Stimulated activated memory B cell treated with anti-CD40 and anti-IgM and Interleukin-4, amounts not matched to agents 10 μg/mL and 1 μg/mL and 100 μg/mL, for 72 hours (primary cell): ENCODE measurements at regions not wholly inside any gene's neighbourhood (a gene's known extent, or its start where the extent isn't known, plus 50 kb on each side); places are given as distances from the start of the nearest gene placed in this dataset.
A peak's percentile ranks its signal among the peaks of the same experiment; 100 is the strongest.
"Not testable (repeated sequence)": the region's sequence is repeated elsewhere in the genome, so short reads cannot be mapped to it uniquely, and the experiment has no call there.

Experiments used
- ATAC-seq: fragments of 150-1000 bp; cut with Tn5 transposase; 2 replicates; pipeline ENCODE4 v1.10.0; 2021
- H3K27ac Mint-ChIP-seq: one replicate; pipeline ENCODE4 v1.8.0; 2022; ENCODE audit warnings: mild to moderate bottlenecking, mixed read lengths
- H3K27me3 Mint-ChIP-seq: one replicate; pipeline ENCODE4 v1.8.0; 2022; ENCODE audit warnings: mixed read lengths
- H3K36me3 Mint-ChIP-seq: one replicate; pipeline ENCODE4 v1.8.0; 2022; ENCODE audit warnings: mixed read lengths
- H3K4me1 Mint-ChIP-seq: one replicate; pipeline ENCODE4 v1.8.0; 2022; ENCODE audit warnings: mixed read lengths
- H3K4me3 Mint-ChIP-seq: one replicate; pipeline ENCODE4 v1.8.0; 2022; ENCODE audit warnings: mild to moderate bottlenecking, moderate library complexity, mixed read lengths
- H3K9me3 Mint-ChIP-seq: one replicate; pipeline ENCODE4 v1.8.0; 2022; ENCODE audit warnings: mixed read lengths

DNA sequence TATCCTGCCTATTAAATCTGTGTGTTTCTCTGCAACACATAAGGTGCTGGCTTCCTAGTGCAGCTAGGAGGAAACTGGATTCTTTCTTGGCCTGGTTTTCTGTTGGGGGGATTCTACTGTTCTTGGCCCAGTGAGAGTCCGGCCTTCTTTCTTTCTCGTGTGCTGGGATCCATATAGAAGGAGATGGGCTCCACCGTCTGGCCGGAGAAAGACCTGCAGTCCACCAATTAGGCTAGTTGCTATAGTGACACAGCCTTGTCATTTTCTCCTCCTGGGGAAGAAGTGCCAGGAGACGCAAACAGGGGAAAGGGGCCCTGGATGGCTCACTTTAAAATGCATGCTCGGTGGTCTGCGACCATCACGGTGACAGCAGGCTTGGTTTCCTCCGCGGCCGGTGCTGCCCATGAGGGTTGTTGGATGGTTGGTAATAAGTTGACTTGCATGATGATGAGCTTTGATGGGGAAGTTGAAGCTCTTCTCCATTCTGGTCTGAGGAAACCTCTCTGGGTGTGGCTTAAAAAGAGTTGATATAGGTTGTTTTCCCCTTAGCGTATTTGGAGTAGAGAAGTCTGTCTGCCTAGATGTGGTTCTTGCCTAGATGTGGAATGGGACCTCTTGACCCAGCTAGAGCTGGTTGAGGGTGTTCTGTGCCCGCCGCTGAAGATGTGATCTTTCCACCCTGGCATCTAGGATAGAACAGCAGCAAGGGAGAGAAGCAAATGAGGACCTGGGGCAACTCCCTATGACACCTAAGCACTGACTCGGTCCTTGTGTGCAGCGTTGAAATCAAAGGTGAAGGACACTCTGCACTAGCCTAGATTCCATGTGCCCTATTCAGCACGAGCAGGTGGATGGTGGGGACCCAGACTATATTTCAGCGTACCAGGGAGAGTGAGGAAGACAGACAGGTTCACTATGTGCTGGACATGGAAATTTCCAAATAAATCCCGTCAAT, 1335.0 kb downstream of the BRD1 start:
- peak; percentile 54 for ATAC-seq
- H3K4me1 Mint-ChIP-seq, result peaks cover 9% of the 10 kb centered on the region
- H3K9me3 Mint-ChIP-seq, result no peaks in the 10 kb centered on the region
- H3K36me3 Mint-ChIP-seq, result no peaks in the 10 kb centered on the region
- H3K27ac Mint-ChIP-seq, result no peak overlapping the region
- H3K4me3 Mint-ChIP-seq, result no peak overlapping the region
- peaks cover 76% of the 10 kb centered on the region for H3K27me3 Mint-ChIP-seq

DNA sequence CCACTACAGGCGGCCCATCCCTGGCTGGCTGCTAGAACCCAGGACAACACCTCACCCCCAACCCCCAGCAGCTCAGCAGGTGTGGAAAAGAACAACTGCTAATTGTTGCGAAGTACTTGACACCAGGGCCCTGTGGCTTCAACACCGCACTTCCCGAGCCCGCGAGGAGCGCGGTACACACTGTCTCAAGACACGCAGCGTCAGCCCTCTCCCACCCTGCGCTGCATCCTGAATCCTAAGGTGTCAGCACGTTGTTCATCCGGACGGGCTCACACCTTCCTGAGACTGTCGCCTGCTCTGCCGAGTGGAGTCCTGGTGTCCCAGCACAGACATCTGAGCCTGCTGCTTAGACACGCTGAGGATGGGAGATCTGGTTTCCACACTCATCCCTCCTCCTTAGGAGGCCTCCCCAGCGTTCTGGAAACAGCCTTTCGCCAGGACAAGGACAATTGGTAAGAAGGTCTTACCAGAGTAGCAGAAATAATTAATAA, 1336.2 kb downstream of the BRD1 start:
- peaks cover 84% of the 10 kb centered on the region for H3K27me3 Mint-ChIP-seq
- no peaks in the 10 kb centered on the region for H3K36me3 Mint-ChIP-seq
- H3K4me3 Mint-ChIP-seq, result no peak overlapping the region
- ATAC-seq, result no peak
- H3K4me1 Mint-ChIP-seq, result peaks cover 9% of the 10 kb centered on the region
- no peak overlapping the region for H3K27ac Mint-ChIP-seq
- no peaks in the 10 kb centered on the region for H3K9me3 Mint-ChIP-seq

DNA sequence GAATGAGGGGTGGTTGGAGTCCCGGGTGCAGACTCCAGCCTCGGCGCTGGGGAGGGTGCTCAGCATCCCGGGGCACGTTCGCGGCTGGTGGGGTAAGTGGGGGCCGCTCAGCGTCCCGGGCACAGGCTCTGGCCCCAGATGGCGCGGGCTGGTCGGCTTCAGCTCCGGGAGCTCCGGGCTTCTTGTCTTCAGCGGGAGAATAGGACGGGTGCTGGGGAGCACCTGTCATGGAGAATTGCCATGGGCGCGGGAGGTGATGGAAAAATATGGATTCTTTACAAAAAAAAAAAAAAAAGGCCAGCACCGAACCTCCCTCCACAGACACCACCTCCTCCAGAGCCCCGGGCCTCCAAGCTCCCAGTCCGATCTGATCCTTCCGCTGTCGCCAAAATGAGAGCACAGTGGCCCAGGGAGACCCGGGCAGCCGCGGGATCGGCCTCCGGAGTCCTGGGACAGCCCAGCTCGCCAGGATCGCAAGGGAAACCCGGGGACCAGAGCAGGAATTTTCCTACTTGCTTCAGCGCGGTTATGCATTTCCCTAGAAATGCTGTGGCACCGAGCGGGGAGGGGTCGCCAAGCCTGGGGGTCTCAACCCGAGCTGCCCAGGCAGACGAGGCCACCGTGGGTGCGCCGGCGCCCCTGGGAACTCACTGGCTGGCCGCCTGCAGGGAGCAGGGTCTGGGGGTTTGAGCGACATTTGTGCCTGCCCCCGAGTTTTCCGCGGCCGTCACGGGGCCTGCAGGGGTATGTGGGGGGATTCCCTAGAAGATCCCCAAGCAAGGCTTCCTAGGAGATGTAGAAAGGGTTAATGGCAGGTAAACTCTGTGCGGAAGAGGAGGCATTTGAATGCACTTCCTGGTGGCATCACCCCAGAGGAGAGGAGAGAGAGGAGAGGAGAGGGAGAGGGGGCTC, 1336.9 kb downstream of the BRD1 start:
- no peaks in the 10 kb centered on the region for H3K9me3 Mint-ChIP-seq
- H3K4me1 Mint-ChIP-seq, result peaks cover 9% of the 10 kb centered on the region
- H3K36me3 Mint-ChIP-seq, result no peaks in the 10 kb centered on the region
- ATAC-seq, result no peak
- no peak overlapping the region for H3K27ac Mint-ChIP-seq
- peaks cover 84% of the 10 kb centered on the region for H3K27me3 Mint-ChIP-seq
- no peak overlapping the region for H3K4me3 Mint-ChIP-seq

DNA sequence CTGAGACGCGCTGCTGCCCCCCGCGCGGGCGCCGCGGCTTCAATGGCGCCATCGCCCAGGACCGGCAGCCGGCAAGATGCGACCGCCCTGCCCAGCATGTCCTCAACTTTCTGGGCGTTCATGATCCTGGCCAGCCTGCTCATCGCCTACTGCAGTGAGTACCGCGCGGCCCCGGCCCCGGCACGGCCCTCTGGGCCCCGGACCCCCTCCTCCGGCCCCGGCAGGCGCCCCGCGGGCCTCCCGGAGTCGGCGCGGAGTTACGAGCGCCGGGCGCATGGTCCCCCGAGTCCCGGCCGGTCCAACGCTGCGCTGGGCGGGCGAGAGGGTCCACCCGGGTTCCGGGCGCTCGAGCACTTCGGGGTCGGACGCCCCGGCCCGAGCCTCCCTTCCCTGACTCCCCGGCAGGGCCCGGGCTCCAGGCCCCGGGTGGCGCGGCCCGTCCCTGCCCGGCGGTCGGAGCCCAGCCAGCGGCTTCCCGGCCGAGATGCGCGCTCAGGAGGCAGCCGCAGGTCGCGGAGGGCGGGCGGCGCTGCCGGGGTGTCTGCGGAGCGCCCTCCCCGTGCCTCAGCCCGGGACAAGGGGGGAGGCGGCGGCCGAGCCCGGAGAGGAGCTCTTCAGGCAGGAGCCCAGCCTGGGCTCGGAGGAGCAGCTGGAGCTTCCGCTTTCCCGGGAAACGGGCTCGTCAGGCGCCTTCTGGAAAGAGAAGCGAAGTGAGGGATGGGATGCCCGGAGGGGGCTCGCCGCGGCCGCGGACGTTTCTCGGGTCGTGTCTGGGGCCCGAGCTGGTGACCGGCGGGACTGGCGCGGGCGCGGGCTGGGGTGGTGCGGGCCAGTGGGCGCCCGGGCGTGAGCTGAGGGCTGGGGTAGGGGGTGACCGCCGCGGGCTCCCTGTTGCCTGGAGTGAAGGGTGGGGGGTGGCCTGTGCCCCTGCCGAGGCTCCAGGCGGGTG, 1337.8 kb downstream of the BRD1 start:
- Mint-ChIP-seq H3K9me3 (no peaks in the 10 kb centered on the region), H3K27ac (no peak overlapping the region), H3K27me3 (peaks cover 84% of the 10 kb centered on the region), H3K4me3 (no peak overlapping the region), H3K36me3 (no peaks in the 10 kb centered on the region), H3K4me1 (peaks cover 9% of the 10 kb centered on the region)
- ATAC-seq, result no peak

DNA sequence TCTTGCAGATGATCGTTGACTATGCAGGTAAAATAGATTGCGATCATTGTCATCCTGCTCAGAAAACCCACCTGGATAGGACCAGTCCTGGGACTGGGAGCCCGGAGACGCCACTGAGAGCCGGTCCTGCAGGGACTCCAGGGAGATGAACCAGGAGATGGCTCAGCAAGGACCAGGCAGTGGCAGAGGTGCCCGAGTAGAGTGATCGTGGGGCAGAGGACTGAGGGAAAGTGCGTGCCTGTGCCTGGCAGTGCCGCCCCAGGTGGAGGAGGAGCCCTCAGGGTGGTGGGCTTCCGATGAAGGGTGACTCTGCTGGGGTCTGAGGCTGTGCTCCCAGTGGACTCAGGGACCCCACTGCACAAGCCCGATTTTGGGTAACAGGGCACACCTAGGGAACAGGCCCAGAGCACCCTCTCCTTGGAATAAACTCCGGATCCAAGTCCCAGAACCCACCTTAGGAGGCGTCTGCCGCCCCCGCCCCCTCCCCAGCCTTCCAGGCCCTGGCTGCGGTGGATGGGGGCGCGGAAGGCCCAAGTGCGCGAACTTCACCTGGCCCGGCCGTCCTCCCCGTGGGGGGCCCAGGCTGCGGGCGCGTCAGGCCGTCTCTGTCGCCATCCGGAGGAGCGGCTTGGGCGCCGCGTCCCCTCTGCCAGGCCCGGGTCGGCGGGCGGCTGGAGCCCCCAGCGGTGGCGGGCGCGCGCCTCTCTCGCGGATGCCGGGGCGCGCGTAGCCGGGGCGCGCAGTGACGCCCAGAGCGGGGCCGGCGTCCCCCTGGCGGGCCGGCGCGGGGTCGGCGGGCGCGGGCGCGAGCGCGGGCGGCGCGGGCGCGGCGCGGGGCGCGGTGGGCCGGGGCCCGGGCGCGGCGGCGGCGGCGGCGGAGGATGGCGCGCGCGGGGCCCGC, 1338.8 kb downstream of the BRD1 start:
- no peak overlapping the region for H3K4me3 Mint-ChIP-seq
- peaks cover 76% of the 10 kb centered on the region for H3K27me3 Mint-ChIP-seq

DNA sequence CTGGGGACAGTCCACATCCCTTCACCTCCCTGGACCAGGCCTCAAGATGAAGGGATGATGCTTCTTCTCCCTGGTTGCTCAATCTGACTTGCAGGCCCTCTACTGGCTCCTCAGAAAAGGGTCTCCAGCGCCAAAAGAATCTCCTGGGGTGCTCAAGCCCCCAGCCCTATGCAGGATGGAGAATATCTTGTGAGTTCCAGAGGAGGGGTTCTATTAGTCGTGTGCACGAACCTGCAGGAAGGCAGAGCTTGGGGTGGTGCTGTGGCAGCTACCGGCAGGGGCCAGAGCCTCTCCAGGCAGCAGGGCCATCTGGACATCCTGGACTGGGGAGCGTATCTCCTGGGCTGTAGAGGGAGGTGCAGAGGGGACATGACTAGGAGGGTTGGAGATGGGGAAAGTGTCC, 1339.5 kb downstream of the BRD1 start:
- H3K27ac Mint-ChIP-seq, result no peak overlapping the region
- H3K27me3 Mint-ChIP-seq, result peaks cover 75% of the 10 kb centered on the region
- H3K9me3 Mint-ChIP-seq, result no peaks in the 10 kb centered on the region
- H3K36me3 Mint-ChIP-seq, result no peaks in the 10 kb centered on the region
- ATAC-seq, result no peak
- peaks cover 9% of the 10 kb centered on the region for H3K4me1 Mint-ChIP-seq
- no peak overlapping the region for H3K4me3 Mint-ChIP-seq

More for the DNA sequence above, 1338.8 kb downstream of the BRD1 start:
- Mint-ChIP-seq H3K36me3 (no peaks in the 10 kb centered on the region), H3K27ac (no peak overlapping the region), H3K9me3 (no peaks in the 10 kb centered on the region), H3K4me1 (peaks cover 9% of the 10 kb centered on the region)
- no peak for ATAC-seq

DNA sequence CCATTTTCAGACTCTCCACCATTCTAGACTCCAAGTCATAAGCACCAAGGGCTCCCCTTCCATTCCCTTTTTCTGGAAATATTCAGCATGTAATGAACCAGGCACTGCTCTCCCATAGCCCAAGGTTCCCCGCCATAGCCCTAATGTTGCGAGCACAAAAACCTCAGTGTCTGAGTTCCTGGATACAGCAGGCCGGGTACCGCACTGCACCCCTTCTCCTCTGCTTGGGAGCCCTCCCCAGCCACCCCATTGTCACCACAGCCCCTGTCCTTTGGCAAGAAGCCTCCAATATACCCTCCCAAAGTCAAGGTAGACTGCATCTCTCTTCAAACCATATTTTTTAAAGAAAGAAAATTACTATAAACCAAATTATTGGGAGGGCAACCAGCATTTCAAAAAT, 1341.1 kb downstream of the BRD1 start:
- H3K4me1 Mint-ChIP-seq, result no peaks in the 10 kb centered on the region
- H3K27me3 Mint-ChIP-seq, result peaks cover 59% of the 10 kb centered on the region
- ATAC-seq, result no peak
- H3K4me3 Mint-ChIP-seq, result no peak overlapping the region
- no peak overlapping the region for H3K27ac Mint-ChIP-seq
- H3K36me3 Mint-ChIP-seq, result no peaks in the 10 kb centered on the region
- no peaks in the 10 kb centered on the region for H3K9me3 Mint-ChIP-seq

DNA sequence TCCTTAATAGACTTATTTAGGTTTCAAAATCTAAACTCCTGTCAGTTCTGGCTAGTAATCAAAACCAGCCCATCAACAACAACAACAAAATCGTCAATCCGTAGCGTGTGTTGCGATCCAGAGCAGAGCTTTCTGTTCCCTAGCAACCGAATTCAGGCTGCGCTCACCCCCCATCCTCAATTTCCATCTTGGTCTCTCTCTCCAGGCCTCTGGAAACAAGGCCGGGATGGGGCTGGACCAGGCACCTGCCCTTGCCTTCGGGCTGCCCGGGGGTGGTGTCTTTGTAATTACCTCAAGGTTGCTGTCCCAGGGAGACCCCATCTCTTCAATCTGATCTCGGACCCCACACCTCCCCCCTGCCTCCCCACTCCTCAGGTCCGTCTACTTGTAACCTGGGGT, 1341.5 kb downstream of the BRD1 start:
- no peaks in the 10 kb centered on the region for H3K36me3 Mint-ChIP-seq
- H3K9me3 Mint-ChIP-seq, result no peaks in the 10 kb centered on the region
- no peak overlapping the region for H3K27ac Mint-ChIP-seq

DNA sequence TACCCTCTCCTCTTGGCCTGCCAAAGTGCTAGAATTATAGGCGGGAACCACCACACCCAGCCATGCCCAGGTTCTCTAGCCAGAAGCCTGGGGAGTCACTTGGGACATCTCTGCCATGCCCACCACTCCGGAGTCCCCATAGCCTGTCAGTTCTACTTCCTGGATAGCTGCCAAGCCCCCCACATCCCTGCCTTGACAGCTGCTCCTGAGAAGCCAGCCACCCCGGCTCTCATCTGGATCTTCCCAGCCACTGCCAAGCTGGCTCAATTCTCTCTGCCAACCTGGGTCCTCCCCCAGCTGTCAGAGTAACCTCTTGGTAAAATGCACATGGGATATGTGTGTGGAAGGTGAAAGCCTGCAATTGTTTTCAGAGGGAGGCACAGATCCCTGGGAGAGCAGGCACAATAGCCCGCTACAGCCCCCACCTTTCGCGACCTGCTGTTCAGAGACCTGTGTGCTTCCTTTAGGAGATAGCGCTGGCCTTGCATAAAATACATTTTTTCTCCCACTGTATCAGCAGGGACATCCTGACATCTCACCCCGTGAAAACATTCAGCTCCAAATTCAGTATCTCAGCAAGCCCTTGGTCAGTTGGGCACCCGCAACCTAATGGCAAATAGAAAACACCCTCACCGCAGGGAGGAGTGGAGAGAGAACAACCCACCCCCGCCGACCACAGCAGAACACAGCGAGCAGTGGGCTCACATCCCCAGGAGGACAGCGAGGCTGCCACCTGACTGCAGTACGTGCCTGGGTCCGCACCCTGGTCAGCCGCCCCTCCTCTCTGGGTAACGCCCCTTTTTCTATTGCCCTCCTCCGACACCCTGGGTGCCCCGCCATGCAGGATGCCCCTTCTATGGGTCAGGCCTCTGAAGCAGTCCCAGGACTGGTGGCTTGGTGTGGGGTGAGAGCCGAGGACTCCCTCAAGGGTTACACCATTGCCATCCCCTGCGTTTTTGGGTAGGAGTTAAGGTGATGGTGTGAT, 1342.2 kb downstream of the BRD1 start:
- Mint-ChIP-seq H3K36me3 (no peaks in the 10 kb centered on the region), H3K4me3 (no peak overlapping the region), H3K27me3 (peaks cover 48% of the 10 kb centered on the region), H3K4me1 (no peaks in the 10 kb centered on the region), H3K27ac (no peak overlapping the region), H3K9me3 (no peaks in the 10 kb centered on the region)
- ATAC-seq, result no peak

More for the DNA sequence above, 1341.5 kb downstream of the BRD1 start:
- Mint-ChIP-seq H3K4me3 (no peak overlapping the region), H3K27me3 (peaks cover 55% of the 10 kb centered on the region), H3K4me1 (no peaks in the 10 kb centered on the region)
- ATAC-seq, result no peak

DNA sequence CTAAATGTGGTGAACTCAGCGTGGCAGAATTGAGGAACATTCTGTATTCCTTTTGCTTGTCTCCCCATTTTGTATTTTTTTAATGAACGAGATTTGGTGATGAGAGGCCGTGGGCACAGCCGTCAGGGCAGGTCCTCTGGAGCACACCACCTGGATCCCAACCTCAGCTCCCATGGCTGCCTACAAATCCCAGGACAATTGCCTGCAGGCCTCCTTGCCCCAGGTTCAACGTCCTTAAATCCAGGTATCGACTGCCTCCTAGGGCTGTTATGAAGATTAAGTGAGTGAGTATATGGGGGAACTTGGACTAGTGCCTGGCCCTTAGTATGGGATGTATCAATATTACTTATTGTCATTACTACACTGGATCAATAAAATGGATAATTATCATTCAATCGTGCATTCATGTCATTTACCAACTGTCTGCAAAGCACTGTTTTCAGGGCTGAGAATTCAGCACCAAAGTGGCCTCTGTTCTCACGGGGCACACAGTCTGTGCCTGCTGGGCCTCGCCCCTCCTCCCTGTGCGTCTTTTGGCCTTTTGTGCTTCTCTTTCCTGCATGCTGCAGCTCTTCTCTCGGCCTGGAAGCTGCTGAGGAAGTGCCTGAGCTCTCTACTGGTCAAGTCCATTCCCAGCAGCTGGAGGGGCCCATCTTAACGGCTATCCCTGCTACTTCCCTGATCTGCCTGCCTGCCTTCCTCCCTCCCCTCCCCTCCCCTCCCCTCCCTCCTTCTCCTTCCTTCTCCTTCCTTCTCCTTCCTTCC, 1343.7 kb downstream of the BRD1 start:
- Mint-ChIP-seq H3K36me3 (no peaks in the 10 kb centered on the region), H3K4me1 (no peaks in the 10 kb centered on the region), H3K27me3 (peaks cover 42% of the 10 kb centered on the region), H3K27ac (no peak overlapping the region), H3K4me3 (no peak overlapping the region), H3K9me3 (no peaks in the 10 kb centered on the region)
- ATAC-seq, result no peak

DNA sequence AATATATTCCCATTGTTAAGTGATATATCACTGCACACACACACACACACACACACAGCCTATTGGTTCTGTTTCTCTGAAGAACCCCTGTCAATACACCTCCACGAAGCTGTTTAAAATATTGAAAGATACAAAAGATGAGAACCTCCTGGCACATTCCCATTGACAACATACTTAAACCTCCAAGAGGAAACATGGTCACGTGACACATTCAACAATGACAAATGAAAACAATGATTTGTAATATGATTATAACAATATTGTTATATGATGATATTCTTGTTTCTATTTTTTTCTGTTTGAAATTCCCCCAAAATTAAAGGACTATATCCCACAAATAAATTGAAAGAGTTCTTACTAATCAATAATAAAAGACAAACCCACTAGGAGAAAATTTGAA, 1344.9 kb downstream of the BRD1 start:
- no peak for ATAC-seq
- peaks cover 31% of the 10 kb centered on the region for H3K27me3 Mint-ChIP-seq
- H3K4me3 Mint-ChIP-seq, result no peak overlapping the region
- H3K36me3 Mint-ChIP-seq, result no peaks in the 10 kb centered on the region
- H3K27ac Mint-ChIP-seq, result no peak overlapping the region
- H3K9me3 Mint-ChIP-seq, result no peaks in the 10 kb centered on the region
- no peaks in the 10 kb centered on the region for H3K4me1 Mint-ChIP-seq

DNA sequence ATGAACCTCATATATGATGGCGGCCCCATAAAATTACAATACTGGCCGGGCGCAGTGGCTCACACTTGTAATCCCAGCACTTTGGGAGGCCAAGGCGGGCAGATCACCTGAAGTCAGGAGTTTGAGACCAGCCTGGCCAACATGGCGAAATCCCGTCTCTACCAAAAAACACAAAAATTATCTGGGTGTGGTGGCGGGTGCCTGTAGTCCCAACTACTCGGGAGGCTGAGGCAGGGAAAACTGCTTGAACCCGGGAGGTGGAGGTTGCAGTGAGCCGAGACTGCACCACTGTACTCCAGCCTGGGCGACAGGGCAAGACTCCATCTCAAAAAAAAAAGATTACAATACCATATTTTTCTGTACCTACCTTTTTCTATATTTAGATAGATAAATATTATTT, 1345.5 kb downstream of the BRD1 start:
- H3K9me3 Mint-ChIP-seq, ATAC-seq, H3K27ac Mint-ChIP-seq, H3K36me3 Mint-ChIP-seq, H3K4me1 Mint-ChIP-seq, H3K4me3 Mint-ChIP-seq: not testable (repeated sequence)
- peaks cover 27% of the 10 kb centered on the region for H3K27me3 Mint-ChIP-seq
